ENCODE measurements at regions not wholly inside any gene's neighbourhood (a gene's known extent, or its start where the extent isn't known, plus 50 kb on each side); places are given as distances from the start of the nearest gene placed in this dataset.

GRCh38 chr9:73566627-73567026 is 415.0 kb downstream of the ANXA1 start:
- no peak for DNase-seq

DNA sequence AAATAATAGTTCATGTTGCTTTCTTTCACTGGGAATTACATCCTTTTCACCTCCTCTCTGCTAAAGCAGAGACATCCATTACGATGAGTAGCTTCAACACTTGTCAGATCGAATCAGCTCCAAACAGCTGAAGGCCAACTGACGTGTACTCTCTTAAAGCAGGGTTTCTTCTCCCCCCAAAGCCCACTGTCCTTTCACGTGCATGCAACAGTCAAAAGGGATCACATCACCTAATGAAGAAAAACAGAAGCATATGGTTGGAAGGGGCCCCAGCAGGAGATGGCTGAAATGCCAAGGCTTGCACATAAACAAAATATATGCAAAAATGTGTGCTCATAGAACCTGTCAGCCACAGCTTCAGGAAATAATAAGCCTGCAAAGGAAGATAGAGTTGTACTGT is 421.6 kb downstream of the ANXA1 start:
- no peak for DNase-seq

GRCh38 chr9:73575101-73576060 is 423.7 kb downstream of the ANXA1 start:
- DNase-seq: no peak

- no peak for DNase-seq
Observed at GRCh38 chr9:73577848-73578247, 426.2 kb downstream of the ANXA1 start.

DNA sequence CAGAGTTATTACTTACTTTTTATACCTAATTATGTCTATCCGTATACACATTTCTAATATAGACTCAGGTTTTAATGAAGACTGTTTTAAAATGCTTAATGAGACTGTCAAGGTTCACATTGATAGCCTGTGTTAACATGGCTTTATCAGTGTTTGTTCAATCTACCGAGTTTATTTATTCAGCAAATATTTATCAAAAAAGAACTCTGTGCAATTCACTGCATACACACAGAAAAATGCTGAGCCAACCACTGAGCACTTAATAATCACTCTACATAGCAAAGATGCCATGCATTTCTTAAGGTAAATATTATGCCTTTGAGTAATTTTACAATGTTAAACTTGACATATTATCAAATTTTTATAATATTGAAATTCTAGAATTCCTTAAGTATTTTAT is 428.2 kb downstream of the ANXA1 start:
- DNase-seq: peak; percentile 21

GRCh38 chr9:73583576-73583975 is 431.9 kb downstream of the ANXA1 start:
- DNase-seq: no peak

DNA sequence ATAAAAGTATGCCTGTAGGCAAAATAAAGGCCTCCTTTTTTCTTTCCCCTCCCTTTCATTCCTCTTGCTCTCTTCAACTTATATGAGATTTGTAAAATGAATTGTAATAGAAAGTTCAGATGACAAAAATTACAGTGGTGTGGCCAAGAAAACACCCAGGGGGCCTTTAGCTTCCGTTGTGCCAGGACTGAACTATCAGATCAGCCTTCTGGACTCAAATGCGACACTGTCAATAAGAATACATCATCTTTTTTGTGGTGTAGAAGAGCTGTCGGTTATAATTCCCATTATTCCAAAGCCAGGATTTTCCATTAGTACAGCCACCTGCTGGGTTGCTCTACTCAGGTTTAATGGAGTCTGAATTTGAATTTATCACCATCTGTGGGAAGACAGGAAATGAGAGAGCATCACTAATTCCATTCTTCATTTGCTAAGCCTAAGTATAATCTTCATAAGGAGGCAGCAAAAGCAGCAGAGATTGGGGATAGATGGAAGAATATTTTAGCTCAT is 443.4 kb downstream of the ANXA1 start:
- DNase-seq: no peak

DNA sequence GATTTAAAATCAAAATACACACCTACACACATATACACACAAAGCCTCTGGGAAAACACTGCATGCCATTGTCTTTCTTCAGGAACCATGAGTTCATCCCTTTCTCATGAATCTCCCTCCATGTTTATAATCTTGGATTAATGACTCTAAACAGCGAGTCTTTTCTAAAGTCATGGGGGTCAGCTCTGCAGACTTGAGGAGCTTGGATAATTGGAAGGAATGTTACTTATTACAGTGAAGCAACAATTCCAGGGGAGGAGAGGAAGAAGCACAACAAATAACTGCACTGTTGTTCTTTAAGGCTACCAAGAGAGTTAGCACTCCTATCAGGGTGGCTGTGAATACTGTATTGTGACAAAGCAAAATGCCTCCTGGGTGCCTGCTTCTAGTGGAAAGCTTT is 444.7 kb downstream of the ANXA1 start:
- DNase-seq: no peak

DNA sequence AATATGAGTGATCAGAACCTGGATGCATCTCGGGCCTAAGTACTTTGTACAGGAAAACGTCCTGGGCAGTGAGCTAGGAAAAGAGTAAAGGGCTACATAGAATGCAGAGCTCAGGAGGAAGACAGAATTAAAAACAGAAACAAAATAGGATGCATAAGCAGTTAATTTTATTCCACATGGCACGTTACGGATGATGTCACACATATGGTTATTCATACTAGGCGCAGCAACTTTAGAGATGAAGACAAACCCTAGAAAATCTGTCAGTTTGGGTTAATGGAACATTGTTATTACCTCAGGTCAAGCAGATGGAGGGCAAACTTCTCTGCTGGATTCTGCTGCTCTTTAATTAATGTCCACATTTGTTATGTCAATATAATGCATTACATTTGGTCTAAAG is 445.4 kb downstream of the ANXA1 start:
- DNase-seq: no peak

DNA sequence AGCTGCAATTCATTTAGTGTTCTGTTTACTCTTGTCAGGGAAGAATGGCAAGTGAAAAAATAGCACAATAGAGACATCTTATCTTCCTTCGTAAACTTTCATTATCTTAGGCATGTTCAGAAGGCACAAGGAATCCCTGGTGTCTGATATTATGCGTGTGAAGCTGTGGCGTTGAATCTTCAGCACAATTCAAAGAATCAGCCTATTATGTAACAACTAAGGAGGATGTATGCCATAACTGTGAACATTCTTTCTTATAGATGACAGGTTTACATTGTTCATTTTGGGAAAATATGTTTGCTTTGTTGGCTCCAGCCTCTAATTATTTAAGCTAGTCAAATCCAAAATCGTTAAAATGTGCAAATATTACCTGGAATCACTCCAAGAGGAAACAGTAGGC is 446.1 kb downstream of the ANXA1 start:
- DNase-seq: no peak

DNA sequence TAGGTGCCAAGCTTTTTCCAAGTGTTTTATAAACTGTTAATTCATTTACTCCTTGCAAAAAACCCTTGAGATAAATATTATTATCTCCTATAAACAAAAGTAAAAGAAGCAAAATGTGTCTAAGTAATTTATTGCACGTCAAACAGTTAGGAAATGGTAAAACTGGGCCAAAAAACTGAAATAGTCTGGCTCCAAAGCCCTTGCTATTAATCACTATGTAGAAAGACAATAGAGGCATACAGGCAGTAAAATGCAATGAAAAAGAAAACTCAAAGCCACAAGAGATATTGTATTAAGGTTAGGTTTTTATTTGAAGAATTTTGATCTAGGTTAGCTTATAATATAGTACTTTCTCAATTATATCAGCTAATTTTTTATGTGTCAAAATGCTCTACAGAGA is 457.7 kb downstream of the ANXA1 start:
- no peak for DNase-seq

DNA sequence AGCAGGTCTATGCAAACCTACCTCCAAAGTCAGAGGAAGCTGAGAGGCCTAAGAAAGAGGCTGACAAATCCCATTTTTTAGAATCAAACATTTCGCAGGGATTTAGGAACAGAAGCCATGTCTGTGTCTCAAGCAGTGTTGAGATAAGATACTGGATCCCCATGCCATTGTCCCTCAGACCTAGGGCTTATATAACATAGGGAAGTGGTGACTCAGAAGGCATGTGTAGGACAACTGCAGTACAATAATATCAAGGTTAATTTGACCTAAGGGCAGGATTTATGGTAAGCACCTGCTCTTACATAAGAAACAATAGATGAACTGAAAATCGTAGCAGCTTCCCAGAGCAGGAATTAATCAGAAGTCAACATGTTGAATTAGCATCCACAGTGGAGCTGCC is 459.4 kb downstream of the ANXA1 start:
- no peak for DNase-seq

DNA sequence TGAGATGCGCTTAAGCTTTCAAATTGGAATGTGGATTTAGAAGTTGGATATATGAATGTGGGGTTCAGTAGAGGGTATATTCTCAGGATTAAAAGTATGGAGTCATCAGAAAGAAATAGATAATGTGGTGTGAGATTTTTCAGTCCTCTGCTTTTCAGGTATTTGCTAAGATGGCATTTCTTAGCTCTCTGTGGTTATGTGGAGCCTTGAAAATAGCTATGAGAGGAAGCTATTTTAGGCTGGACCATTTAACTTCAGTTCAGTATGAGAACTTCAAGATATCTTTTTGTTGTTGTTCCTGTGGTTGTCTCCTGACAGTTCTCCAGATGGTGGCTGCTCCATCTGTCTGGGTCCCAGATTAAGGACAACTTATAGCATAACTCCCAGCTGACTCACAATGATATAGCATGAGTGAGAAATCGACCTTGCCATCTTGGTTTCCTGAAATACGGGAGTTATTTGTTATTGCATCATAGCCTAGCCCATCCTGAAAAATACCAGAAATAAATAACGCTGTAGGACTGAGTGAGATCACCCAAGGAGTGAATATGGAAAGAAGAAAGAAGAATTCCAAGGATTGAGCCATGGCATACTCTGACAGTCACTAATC is 461.5 kb downstream of the ANXA1 start:
- DNase-seq: no peak

DNA sequence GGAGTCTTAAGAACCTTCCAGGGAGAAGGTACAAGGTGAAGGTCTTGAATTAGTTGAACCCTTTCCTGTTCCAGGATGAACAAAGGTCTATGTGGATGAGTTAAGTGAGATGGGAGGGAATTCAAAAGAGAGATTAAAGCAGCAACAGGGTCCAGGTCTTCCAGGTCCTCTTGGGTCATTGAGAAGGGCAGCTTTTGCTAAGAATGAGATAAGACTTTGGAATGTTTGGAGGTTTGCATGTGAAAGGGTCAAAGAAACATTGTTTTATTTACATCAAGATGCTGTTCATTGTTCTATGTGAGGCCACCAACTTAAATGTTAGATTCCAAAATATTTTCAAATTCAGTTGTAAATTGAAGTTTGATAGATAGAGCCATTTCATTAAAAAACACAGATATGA is 463.9 kb downstream of the ANXA1 start:
- DNase-seq: no peak

DNA sequence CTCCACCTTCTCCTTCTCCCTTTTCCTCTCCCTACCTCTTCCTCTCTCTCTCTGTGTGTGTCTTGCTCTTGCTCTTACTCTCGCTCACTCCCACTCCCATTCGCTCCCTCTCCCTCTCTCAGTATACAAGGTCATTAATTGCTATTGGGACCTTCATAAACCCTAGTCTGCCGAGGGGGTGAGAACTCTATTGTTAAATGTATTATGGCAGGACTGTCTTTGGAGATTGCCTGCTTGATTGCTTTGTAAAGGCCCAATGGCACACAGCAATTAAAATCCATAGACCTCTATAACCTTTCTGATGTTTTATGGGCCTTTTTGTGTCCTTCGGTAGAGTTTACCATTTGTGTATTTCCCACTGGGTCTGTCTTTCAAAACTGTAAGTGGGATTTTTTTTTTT is 465.9 kb downstream of the ANXA1 start:
- DNase-seq: no peak

- DNase-seq: no peak
Observed at GRCh38 chr9:73640971-73641370, 489.3 kb downstream of the ANXA1 start.

DNA sequence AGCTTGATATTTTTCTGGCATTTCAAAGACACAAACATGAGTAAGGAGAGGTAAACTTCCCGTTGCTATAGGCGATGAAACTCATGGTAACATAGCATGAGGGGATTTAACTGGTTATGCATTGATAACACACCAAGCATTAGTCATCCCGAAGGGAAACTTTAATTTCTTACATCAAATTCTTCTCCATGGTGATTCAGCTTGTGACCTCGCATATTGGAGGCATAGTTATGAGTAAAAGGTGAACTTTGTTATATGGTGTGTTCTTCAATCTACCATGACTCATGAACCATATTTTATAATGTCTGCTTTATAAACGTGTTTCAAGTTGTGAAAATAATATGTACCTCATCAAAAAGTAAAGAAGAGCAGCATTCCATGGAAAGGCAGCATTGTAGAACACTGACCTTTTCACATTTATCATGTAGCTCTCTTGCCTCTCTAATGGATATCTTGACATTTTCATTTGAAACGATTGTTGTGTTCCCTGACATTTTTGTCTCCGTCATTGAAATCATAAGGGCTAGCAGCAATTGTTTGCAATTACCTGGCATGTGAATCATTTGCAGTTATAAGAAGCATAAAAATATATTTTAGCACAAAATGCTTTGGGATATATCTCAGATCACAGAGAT is 491.8 kb downstream of the ANXA1 start:
- DNase-seq: no peak

DNA sequence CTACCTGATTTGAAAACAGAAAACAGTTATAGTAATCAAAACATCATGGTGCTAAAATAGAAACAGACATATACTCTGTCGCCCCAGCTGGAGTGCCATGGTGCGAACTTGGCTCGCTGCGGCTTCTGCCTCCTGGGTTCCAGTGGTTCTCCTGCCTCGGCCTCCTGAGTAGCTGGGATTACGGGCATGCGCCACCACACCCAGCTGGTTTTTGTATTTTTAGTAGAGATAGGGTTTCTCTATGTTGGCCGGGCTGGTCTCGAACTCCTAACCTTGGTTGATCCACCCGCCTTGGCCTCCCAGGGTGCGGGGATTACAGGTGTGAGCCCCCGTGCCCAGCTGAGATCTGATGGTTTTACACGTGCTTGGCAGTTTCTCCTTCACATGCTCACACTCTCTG is 495.9 kb downstream of the ANXA1 start:
- DNase-seq: no peak

- no peak for DNase-seq
Observed at GRCh38 chr9:73649552-73649951, 497.9 kb downstream of the ANXA1 start.

DNA sequence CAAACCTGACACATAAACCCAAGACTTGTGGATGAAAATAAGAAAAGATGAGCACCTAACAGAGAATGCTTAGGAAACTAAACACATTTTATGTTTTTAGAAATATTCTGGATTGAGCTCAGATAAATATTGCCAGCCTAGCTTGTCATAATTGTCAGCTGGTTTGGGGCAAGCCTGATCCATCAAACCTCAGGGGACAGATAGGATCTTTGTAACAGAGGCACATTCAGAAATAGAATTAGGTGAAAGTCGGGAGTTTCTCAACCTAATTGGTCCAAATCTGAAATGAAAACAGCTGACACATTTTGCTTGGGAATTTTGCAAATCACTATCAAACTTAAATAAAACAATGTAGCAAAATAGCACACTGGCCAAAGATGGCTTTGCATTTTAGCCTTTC is 503.7 kb downstream of the ANXA1 start:
- DNase-seq: no peak

- DNase-seq: no peak
Observed at GRCh38 chr9:73655831-73656230, 504.2 kb downstream of the ANXA1 start.

GRCh38 chr9:73665253-73665652 is 513.6 kb downstream of the ANXA1 start:
- DNase-seq: no peak

- DNase-seq: no peak
Observed at GRCh38 chr9:73667749-73668148, 516.1 kb downstream of the ANXA1 start.

GRCh38 chr9:73680831-73681230 is 529.2 kb downstream of the ANXA1 start:
- no peak for DNase-seq

Measured in NCI-H774 (cell line).